Activated naive CD4-positive, alpha-beta T cell treated with Interleukin-2 at 50 U/mL for 16 hours (primary cell): ENCODE measurements at regions not wholly inside any gene's neighbourhood (a gene's known extent, or its start where the extent isn't known, plus 50 kb on each side); places are given as distances from the start of the nearest gene placed in this dataset.
"Not testable (repeated sequence)": the region's sequence is repeated elsewhere in the genome, so short reads cannot be mapped to it uniquely, and the experiment has no call there.

Experiments
- DNase-seq: peaks from one replicate; pipeline ENCODE4 v3.0.0-alpha.2; 2020

DNA sequence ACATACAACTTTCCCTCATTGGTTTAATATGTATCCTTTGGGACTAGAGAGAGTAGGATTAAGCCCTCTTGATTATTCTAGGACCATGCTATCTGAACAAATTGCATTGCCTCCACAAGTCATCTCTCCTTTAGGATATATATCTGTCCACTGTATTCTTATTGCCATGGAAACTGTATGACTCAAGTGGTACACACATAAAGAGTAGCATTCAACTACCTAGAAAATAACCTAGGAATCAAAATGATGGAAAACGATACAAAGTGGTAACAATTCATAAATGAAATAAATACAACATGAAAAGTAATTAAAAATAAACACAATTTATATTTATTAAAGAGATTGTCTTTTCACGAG is 212.1 kb upstream of the P2RY1 start:
- no peak for DNase-seq

DNA sequence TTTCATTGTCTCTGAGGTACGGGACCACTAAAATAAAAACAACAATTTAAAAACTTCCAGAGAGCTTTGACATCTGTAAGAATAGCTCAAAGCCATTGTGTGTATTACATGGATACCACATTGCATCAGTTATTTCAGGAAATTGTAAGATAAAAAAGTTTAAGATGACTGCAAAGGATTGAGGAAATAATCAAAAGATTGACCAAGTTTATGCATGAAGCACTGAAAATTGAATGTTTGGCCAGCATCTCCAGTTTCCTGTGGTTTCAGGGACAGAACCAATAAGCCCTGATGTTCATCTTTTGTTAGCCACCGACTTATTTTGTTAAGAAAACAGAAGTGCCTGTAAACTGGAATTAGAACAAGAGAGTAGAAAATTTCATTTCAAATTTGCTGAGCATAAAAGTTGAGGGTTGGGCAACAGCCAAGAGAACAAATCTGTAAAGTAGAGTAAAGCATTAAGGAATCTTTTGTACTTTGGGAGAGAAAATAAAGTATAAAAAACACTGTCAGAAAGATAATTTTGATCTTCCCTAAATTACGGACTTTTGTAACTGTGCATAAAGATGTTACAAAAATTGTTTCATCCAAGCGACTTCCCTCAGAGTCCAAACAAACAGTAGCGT is 211.5 kb upstream of the P2RY1 start:
- no peak for DNase-seq

DNA sequence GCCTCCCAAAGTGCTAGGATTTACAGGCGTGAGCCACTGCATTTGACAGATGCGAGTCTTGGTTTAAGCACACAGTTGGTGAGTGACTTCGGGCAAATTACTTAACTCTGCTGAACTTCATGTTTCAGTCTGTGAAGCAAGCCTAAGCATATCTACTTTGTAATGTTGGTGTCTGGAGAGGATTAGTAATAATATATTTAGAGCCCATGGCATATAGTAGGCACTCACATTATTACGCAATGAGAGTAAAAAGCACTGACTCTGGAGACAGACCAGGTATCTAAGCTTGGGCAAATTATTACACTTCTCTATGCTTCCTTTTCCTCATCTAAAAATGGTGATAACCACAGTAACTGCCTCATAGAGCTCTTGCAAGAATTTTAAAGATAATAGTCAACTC is 208.7 kb upstream of the P2RY1 start:
- DNase-seq, result no peak

DNA sequence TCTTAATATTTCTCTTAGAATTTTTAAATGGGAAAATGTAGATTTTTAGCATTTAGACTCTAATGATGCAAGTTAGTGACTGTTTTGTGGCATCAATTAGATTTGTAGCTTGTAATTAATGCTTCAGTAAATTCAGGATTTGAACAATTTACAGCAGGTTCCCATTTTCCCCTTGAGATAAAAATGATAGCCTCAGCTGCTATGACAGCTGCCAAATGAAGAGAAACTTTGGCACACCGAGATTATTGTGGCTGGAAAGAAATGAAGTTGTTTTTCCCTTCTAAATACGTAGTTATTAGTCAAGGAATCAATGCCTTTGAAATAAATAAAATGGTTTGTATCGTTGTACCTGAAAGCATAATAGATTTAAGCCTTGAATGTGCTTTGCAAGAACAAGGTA is 206.4 kb upstream of the P2RY1 start:
- DNase-seq, result no peak

DNA sequence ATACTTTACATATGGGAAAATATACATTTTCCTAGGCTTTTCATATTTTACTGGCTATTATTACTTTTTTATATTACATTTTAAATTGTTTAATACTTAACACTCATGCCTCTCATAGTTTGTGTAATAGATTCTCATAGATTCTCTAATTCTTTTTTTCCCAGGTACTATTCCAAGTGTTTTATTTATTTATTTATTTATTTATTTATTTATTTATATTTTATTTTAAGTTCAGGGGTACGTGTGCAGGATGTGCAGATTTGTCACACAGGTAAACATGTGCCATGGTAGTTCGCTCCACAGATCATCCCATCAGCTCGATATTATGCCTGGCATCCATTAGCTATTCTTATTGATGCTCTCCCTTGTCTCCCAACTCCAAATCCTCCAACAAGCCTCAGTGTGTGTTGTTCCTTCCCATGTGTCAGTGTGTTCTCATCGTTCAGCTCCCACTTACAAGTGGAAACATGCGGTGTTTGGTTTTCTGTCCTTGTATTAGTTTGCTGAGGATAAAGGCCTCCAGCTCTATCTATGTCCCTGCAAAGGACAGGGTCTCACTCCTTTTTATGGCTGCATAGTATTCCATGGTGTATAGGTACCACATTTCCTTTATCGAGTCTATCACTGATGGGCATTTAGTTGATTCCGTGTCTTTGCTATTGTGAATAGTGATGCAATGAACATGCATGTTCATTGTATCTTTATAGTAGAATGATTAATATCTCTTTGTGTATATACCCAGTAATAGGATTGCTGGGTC is 205.4 kb upstream of the P2RY1 start:
- no peak for DNase-seq

DNA sequence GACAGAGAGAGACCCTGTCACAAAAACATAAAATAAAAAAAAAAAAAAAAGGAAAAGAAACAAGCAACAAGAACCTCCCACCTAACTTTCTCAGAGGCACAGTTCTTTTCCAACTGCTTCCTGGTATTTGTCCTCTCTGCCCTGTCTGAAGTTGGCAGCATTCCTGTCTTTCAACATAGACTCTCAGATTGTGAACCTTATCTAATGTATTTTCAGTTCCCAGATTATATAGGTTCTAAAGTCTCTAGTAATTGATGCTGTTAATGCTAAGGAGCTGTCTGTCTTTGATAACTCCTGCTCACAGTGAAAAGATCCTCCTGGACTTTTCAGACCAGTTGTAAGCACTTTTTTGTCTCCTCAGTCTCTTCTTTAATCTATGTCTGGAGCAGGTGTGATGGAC is 199.5 kb upstream of the P2RY1 start:
- DNase-seq, result no peak

DNA sequence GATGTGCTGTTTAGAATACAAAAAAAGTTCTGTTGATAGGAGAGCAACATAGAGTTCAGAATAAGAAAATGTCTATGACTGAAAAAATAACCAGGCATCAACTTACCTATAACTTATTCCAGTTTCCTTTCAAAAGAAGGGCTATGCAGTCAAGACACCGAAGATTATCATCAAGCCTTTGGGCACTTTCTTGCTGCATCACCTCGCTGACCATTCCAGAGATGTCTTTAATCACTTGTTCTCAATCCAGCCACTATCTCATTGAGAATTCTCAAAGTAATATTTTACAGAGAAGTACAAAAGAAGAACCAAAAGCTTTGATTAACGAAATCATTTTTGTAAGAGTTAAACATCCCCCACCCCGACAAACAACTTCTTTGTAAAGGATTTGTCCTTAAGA is 198.3 kb upstream of the P2RY1 start:
- DNase-seq, result no peak

DNA sequence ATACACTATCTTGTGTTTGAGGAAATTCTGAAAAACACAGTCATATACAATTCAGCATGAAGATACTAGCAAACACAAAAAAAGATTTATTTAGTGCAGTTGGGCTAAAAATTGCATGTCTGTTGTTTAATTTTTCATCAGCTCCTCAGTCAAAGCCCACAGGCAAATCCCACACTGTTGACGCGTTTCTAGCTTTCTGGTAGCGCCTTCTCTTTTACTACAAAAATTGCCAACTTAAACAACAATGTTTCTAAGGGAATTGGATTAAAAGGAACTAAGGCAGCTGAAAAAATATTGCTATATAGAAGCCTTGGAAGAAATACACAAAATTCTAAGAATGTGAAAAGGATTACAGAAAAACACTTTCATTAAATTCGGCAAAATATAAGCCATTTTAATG is 196.7 kb upstream of the P2RY1 start:
- no peak for DNase-seq

DNA sequence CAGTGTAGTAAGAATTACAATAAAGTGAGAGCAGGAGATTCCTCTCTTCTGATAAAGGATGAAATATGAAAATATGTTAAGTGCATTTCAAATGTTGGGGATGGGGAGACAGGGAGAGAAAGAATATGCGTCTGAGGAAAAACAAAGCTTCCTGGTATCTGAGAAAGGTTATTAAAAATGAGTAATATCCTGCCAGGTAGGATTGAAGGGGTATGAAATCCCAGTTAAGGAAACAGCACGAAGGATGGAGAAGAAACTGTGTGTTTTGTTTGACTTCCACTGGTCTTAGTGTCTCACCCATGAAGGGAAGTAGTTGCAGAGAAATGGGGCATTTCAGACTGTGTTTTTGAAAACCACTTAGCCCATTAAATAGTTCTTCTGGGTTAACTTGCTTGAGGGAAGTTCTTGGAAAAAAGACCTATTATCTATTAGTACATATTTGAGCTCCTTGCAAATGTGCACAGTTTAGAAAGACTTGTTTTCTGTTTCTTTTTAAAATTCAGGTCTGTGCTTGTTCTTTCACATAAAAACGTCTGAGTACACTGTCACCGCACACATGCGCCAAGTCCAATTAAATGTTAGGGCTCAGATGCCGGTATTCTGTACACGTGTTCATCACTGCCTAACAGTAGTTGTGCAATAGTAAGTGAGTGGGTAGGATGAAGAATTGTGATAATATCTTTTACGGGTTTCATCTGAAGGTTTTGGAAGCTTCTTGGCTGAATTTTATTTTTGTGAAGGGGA is 196.1 kb upstream of the P2RY1 start:
- no peak for DNase-seq

DNA sequence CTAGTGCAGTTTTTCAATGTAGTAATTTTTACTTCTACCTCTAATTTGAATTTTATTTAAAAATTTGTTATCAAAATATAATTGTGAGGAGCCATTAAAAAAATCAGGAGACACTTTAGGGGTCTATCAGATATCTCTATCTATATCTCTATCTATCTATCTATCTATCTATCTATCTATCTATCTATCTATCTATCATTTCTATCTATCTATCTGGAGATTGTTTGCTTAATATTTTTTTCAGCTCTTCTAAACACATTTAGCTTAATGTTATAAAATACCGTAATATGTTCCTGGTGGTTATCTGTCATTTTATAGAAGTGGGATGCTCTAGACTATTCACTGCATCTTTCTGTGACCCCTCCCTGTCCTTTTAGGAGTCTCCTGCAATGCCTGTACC is 193.7 kb upstream of the P2RY1 start:
- DNase-seq, result no peak

DNA sequence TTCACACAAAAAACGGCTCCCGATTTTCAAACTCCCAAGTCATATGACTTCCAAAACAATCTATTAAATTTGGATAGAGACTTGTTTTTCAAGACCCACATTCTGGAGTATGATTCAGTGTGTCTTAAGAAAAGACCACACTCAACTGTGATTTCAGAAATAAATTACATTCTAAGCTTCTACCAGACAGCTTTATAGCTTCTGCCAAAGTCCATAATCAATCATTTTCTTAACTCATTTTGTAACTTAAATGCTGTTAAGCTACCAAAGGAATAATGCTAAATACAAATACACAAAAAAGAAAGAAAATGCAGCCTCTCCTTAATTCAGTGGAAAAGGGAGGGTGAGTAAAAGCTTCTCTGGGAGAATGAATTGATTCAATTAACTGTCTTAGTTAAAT is 192.3 kb upstream of the P2RY1 start:
- no peak for DNase-seq

DNA sequence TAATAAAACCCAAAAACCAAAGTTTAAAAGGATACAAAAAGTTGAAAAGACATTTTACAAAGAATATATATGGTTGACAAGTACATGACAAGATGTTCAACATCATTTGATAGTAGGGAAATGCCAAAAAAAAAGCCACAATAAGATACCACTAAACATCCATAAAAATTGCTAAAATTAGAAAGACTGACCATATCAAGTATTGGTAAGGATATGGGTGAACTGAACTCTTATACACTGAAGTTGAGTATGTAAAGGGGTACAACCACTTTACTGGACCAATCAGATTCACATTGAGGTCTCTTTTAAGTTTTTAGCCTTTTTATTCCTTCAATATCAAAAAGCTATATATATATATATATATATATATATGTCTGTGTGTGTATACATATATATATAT is 190.5 kb upstream of the P2RY1 start:
- no peak for DNase-seq

DNA sequence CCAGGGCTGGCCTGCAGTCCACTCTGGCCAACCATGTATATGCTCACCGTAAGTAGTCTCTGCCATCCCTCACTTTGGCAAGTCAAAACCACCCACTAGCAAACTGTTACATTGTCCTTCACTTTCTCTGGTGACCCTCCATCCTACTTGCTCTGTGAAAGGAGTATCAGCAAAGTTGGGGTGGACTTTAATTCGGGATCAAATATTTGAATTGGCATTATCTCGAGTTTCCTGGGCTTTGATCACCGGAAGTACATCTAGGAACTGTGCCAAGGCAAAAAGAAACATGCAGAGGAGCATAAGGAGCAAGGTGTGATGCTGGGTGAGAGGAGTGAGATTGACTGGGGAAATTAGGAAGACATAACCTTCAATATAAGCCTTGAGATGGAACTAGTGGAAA is 188.9 kb upstream of the P2RY1 start:
- DNase-seq, result no peak

DNA sequence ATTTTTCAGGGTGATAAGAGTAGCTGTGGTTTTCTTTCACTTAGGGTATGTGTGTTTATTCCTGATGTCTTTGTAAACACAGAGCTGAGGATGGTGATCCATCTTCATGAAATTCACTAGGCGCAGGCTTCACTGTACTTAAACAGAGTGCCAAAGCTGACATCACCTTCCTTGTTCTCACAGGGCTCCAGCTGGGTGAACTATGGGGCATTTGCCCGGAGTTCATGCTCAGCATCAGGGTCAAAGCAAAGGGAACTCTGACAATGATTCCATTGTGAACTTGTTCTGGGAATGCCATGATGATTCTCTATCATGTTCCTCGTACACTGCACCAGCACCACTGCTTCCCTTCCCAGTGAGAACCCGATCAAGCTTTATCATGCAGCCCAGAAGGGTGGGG is 184.8 kb upstream of the P2RY1 start:
- no peak for DNase-seq

DNA sequence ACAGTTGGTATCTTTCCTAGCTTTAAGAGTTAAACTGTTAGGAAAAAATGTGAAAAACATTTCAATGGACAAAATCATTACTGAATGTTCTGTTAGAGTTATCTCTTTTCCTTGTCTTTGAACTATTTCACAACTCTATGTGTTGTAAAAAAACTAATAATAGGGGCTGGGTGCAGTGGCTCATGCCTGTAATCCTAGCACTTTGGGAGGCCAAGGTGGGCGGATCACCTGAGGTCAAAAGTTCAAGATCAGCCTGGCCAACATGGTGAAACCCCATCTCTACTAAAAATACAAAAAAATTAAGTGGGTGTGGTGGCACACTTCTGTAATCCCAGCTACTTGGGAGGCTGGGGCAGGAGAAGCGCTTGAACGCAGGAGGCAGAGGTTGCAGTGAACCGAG is 184.0 kb upstream of the P2RY1 start:
- DNase-seq, result not testable (repeated sequence)

DNA sequence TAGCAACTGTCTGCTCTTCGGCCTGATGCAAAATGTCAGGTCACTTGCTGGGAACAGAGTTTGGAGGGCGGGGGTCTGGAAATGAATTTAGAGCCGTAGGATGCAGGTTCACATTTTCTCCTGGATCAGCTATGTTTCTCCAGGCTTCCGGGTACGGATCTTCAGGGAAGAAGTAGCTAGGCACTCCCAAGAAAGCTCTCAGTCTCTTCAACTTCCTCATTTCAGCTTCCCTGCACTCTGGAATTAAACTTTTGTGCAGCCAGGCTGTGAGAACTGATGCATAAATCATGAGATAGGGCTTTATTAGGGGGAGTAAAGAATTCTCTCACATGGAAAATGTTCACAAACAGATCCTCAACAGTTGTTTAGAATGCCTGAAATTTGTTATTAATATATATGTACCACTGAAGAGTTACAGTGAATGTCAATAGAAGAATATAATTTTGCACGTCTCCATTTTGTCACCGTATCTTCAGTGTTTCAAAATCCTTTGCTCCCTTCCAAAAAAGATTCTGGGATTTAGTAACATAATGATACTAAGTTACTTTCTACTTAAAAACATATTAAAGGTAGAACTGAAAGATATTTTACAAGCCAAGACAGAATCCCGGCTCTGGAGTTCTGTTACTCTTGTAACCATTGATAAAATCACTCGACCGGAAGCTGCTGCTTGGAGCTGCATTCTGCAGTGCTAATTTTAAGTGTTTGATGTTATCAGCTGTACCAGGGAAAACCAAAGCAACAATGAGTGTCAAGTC is 178.5 kb upstream of the P2RY1 start:
- DNase-seq, result no peak

DNA sequence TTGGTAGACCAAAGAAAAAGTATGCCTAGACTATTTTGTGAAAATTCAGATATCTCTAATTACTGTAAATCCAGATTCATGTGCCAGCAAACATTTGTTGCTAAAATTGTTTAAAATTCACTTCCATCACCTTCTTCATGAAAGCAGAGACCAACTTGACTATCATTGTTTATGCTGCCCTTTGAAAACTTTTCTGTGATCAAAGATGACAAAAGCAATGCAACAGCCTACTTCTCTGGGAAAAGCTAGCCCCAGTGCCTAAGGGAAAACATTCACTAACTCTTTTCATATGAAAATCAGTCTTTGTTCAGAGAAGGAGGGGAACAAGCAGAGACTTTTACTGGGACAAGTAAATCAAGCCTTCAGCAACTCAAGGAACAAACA is 178.0 kb upstream of the P2RY1 start:
- DNase-seq, result no peak

DNA sequence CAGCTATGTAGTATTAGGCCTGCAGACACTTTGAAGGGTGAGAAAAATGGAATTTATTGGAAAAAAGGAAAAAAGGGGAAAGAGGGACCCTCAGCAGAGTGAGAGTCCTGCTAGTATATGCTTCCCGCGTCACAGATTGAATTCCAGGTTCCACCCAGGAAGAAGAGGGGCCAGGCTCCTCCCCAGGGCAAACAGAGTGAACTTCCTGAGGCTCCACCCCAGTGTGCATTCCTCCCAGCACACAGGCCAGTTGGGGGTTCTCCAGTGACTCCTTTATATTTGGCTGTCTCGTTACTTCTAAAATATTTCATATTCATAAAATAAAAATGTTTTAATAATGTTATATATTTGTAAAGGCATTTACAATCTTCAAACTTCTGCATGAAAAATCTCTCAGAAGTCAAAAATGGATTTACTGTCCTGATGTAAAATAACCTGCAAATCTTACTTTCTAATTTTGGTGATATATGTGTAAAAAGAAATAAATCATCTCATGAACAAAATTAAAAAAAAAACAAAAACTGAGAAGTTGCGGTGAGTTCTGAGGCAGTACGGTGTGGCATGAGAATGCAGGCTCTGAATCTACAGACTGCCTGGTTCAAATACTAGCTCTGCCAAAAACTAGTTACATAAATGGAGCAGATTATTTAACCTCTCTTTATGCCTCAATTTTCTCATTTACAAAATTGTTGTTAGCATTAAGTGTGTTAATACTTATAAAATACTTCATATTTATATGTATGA is 175.8 kb upstream of the P2RY1 start:
- no peak for DNase-seq

DNA sequence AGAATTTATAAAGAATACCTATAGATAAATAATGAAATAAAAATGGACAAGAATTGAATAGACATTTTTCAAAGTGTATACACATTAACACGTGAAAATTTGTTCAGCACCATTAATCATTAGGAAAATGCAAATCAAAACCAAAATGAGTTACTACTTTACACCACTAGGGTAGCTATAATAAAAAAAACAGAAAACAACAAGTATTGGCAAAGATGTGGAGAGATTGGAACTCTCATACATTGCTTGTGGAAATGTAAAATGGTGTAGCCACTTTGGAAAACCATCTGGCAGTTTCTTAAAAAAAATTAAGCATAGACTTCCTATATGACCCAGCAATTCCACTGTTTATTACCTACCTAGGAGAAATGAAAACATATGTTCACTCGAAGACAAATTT is 172.8 kb upstream of the P2RY1 start:
- DNase-seq, result no peak

DNA sequence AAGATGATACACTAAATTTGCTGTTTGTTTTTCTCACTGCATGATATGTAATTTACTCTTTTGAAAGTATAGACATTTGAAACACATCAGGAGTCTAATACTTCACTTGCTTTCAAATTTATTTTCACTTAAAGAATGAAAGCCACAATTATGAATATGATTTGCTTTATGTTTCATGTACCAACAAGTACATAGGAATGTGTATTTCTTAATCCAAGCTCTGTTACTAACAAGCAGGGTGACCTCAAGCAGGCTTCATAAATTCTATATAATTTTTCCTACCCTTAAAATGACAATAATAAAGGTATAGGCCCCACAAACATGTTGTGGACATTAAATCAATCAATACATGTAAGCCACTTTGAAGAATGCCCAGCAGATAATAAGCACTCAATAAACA is 170.2 kb upstream of the P2RY1 start:
- no peak for DNase-seq

DNA sequence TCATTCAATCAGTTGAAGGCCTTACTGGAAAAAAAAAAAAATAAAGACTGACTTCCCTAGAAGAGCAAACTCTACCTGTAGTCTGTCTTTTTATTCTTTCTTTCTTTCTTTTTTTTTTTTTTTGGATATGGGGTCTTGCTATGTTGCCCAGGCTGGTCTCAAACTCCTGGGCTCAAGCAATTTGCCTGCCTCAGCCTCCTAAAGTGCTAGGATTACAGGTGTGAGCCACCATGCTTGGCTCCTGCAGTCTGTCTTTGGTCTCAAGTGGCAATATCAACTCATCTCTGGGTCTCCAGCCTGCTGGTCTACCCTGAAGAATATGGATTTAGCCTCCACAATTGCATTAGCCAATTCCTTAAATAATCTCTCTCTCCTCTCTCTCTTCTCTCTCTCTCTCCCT is 167.7 kb upstream of the P2RY1 start:
- no peak for DNase-seq

DNA sequence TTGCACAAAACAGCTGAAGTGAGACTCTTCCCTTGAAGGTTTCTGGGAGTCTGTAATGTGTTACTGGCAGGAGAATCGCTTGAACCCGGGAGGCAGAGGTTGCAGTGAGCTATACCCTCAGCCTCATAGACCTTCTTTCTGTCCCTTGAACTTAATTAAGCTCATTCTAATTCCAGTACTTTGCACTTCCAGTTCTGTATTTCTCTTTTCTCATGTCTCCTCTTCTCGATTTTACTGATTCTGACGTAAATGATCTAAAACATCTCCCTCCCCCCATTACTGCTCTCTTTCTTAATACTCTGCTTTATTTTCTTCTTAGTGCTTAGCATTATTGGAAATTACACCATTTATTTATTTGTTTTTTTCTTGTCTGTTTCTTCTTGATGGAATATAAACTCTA is 165.4 kb upstream of the P2RY1 start:
- DNase-seq, result no peak
